Upper lobe of right lung (tissue), 1 donor: ENCODE measurements at regions not wholly inside any gene's neighbourhood (a gene's known extent, or its start where the extent isn't known, plus 50 kb on each side); places are given as distances from the start of the nearest gene placed in this dataset.

Experiments used
- ATAC-seq: fragments of 200-7000 bp; cut with Tn5 transposase; one replicate; pipeline ENCODE4 v1.9.1; 2020; ENCODE audit warnings: mild to moderate bottlenecking, moderate library complexity
- DNase-seq: peaks from one replicate; pipeline ENCODE4 v3.0.0-alpha.2; 2020
- H3K27ac ChIP-seq: fragments of 200-600 bp; one replicate; pipeline ENCODE4 v1.8.0; 2022
- H3K27me3 ChIP-seq: fragments of 200-600 bp; one replicate; pipeline ENCODE4 v1.8.0; 2022; ENCODE audit warnings: mild to moderate bottlenecking
- H3K36me3 ChIP-seq: fragments of 200-600 bp; one replicate; pipeline ENCODE4 v1.8.0; 2022
- H3K4me1 ChIP-seq: fragments of 200-600 bp; one replicate; pipeline ENCODE4 v1.8.0; 2022
- H3K4me3 ChIP-seq: fragments of 200-600 bp; one replicate; pipeline ENCODE4 v1.8.0; 2022; ENCODE audit warnings: mild to moderate bottlenecking
- H3K9me3 ChIP-seq: fragments of 200-600 bp; one replicate; pipeline ENCODE4 v1.8.0; 2022
- intact Hi-C: fragments of 100-400 bp; cut with DNase I; formaldehyde crosslinking; loops from one replicate; pipeline ENCODE4 v1.11.0; 2022
- TF ChIP-seq, protein P1 (sequence below): fragments of 200-600 bp; IDR thresholded peaks from one replicate; pipeline ENCODE4 v1.8.0; 2022; ENCODE audit warnings: antibody characterized with exemption
- donor health status: DM: no; HTN: yes; CAD: no; lungs with severe emphysema.

GRCh38 chr4:152195888-152196287, 340.0 kb downstream of the FBXW7 start:
- Histone ChIP-seq H3K4me1 (no peaks in the 10 kb centered on the region), H3K9me3 (no peaks in the 10 kb centered on the region), H3K36me3 (no peaks in the 10 kb centered on the region), H3K27me3 (no peaks in the 10 kb centered on the region), H3K4me3 (no peak overlapping the region), H3K27ac (no peak overlapping the region)
- ATAC-seq (no peak), DNase-seq (no peak)
- intact Hi-C loops = no loop called here
- TF ChIP-seq, protein P1, sequence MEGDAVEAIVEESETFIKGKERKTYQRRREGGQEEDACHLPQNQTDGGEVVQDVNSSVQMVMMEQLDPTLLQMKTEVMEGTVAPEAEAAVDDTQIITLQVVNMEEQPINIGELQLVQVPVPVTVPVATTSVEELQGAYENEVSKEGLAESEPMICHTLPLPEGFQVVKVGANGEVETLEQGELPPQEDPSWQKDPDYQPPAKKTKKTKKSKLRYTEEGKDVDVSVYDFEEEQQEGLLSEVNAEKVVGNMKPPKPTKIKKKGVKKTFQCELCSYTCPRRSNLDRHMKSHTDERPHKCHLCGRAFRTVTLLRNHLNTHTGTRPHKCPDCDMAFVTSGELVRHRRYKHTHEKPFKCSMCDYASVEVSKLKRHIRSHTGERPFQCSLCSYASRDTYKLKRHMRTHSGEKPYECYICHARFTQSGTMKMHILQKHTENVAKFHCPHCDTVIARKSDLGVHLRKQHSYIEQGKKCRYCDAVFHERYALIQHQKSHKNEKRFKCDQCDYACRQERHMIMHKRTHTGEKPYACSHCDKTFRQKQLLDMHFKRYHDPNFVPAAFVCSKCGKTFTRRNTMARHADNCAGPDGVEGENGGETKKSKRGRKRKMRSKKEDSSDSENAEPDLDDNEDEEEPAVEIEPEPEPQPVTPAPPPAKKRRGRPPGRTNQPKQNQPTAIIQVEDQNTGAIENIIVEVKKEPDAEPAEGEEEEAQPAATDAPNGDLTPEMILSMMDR = no peak

DNA sequence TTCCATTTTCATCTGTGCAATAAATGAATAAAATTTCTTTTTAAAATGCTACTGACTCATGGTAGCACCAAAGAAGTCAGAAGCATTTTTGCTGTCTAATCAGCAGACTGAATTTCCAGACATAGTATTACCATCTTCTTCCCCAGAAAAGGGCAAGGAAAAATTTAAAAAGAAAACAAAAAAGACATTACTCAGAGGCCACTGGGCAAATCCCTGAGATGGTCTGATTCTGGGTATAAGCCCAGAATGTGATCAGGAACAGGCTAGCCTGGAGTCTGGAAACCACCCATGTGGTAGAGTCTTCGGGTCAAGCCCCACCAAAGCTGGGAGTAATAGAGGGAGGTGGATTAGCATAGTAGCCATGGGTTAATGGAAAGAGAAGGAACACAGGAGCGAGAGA, 342.8 kb downstream of the FBXW7 start:
- DNase-seq = no peak
- intact Hi-C loops = no loop called here
- Histone ChIP-seq H3K27me3 (no peaks in the 10 kb centered on the region), H3K27ac (no peak overlapping the region), H3K4me3 (no peak overlapping the region), H3K4me1 (no peaks in the 10 kb centered on the region), H3K36me3 (no peaks in the 10 kb centered on the region), H3K9me3 (no peaks in the 10 kb centered on the region)
- TF ChIP-seq, protein P1 = no peak
- no peak for ATAC-seq

DNA sequence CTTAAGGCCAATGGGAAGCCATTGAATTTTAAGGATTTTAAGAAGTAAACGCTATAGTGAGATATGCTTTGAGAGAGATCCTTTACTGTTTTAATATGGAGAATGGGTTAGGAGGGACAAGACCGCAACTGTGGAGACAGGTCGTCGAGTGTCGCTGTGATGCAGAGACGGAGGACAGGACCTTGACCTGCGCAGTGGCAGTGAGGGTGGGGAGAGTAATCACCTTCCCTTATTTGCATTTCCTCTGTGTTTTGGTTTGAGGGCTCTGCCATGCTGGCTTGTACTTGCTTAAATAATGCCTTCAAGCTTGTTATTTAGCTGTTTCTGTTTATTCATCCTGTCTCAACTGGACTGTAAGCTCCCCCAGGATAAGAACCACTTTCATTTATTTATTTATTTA, 345.0 kb downstream of the FBXW7 start:
- ATAC-seq (no peak), DNase-seq (no peak)
- H3K27ac ChIP-seq = no peak overlapping the region
- H3K4me3 ChIP-seq = no peak overlapping the region
- H3K27me3 ChIP-seq = no peaks in the 10 kb centered on the region
- H3K36me3 ChIP-seq = no peaks in the 10 kb centered on the region
- no peaks in the 10 kb centered on the region for H3K9me3 ChIP-seq
- TF ChIP-seq, protein P1 = no peak
- intact Hi-C loops = no loop called here
- no peaks in the 10 kb centered on the region for H3K4me1 ChIP-seq

GRCh38 chr4:152189451-152190179, 346.3 kb downstream of the FBXW7 start:
- Histone ChIP-seq H3K27me3 (no peaks in the 10 kb centered on the region), H3K9me3 (no peaks in the 10 kb centered on the region), H3K36me3 (no peaks in the 10 kb centered on the region), H3K4me3 (no peak overlapping the region), H3K27ac (no peak overlapping the region), H3K4me1 (no peaks in the 10 kb centered on the region)
- no peak for ATAC-seq
- TF ChIP-seq, protein P1 = no peak
- DNase-seq = no peak
- intact Hi-C loops = no loop called here

DNA sequence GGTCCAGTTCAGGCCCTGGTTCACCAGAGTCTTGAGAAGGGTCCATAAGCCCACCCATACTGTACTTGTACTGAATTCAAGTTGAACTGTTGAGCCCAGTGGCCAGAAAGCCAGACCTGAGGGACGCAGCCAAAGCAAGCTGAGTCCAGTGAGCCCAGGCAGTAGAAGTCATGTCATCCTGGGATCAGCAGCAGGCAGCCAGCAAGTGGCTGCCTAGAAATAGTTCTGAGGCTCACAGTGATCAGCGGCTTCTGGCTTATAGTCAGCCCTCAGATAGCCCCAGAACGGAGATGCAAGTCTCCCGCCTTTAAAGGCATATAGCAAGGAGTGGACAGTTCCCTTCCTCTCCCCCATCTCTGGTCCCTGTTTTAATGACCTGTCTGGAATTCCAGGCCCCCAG, 347.1 kb downstream of the FBXW7 start:
- no peaks in the 10 kb centered on the region for H3K27me3 ChIP-seq
- intact Hi-C loops = no loop called here
- no peak overlapping the region for H3K27ac ChIP-seq
- no peak for ATAC-seq
- H3K4me3 ChIP-seq = no peak overlapping the region
- TF ChIP-seq, protein P1 = no peak
- DNase-seq = no peak
- H3K9me3 ChIP-seq = no peaks in the 10 kb centered on the region
- no peaks in the 10 kb centered on the region for H3K36me3 ChIP-seq
- H3K4me1 ChIP-seq = no peaks in the 10 kb centered on the region

DNA sequence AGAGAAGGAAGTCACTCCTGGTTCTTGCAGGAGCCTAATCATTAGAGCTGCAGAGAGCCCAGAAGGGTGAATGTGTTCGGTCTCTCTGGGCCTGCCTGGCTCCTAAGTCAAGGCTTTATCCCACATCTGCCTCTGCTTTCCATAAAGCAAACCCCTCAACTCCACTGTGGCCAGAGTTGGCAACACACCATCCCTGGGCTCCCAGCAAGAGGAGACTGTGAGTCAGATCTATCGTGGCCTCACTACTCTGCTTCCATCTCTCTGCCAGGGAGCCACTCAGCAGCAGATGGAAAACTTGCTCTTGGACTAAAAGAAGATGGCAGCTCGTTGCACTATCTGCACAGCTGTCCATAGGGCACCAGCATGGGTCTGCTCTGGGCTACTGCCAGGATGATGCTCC, 348.2 kb downstream of the FBXW7 start:
- ATAC-seq (no peak), DNase-seq (no peak)
- Histone ChIP-seq H3K36me3 (no peaks in the 10 kb centered on the region), H3K27me3 (no peaks in the 10 kb centered on the region), H3K4me3 (no peak overlapping the region), H3K4me1 (no peaks in the 10 kb centered on the region), H3K27ac (no peak overlapping the region), H3K9me3 (no peaks in the 10 kb centered on the region)
- intact Hi-C loops = no loop called here
- TF ChIP-seq, protein P1 = no peak
